ENCODE measurements at regions not wholly inside any gene's neighbourhood (a gene's known extent, or its start where the extent isn't known, plus 50 kb on each side); places are given as distances from the start of the nearest gene placed in this dataset.

- intact Hi-C loops (cut with DNase I) = no loop called here
- DNase-seq = peak in 1 of 10 donors; percentile 53
Measured at GRCh38 chr2:163306647-163307046, 429.2 kb downstream of the FIGN start.

GRCh38 chr2:163302141-163302540, 433.7 kb downstream of the FIGN start:
- DNase-seq = no peak
- intact Hi-C loops (cut with DNase I) = no loop called here

GRCh38 chr2:163291790-163292189, 444.0 kb downstream of the FIGN start:
- intact Hi-C loops (cut with DNase I) = no loop called here
- DNase-seq = no peak

GRCh38 chr2:163281717-163282116, 443.1 kb upstream of the KCNH7 start:
- DNase-seq = no peak
- intact Hi-C loops (cut with DNase I) = no loop called here

DNA sequence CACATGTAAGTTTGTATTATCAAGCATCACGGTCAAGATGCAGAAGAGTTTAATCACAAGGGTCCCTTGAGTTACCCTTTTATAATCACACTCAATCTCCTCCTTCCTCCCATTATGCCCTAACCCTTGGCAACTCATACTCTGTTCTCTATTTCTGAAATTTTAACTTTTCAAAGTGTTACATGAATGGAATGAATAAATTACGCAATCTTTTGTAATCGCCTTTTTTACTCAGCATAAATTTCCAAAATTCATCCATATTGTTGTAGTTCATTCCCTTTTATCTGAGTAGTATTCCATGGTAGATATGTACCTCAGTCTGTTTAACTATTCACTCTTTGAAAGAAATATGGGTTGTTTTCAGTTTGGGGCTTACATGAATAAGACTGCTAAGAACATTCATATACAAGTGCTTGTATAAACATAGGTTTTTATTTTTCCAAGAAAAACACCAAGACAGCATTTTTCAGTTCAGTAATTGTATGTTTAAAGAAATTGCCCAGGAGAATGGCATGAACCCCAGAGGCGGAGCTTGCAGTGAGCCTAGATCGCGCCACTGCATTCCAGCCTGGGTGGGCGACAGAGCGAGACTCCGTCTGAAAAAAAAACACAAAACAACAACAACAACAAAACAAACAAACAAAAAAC, 430.9 kb upstream of the KCNH7 start:
- DNase-seq = no peak
- intact Hi-C loops (cut with DNase I) = no loop called here

- intact Hi-C loops (cut with DNase I) = no loop called here
- no peak for DNase-seq
Measured at GRCh38 chr2:163266772-163267171, 428.2 kb upstream of the KCNH7 start.

- intact Hi-C loops (cut with DNase I) = no loop called here
- no peak for DNase-seq
Measured at GRCh38 chr2:163265562-163265961, 427.0 kb upstream of the KCNH7 start.

- intact Hi-C loops (cut with DNase I) = no loop called here
- DNase-seq = no peak
Measured at GRCh38 chr2:163264341-163264740, 425.8 kb upstream of the KCNH7 start.

GRCh38 chr2:163259489-163259888, 420.9 kb upstream of the KCNH7 start:
- DNase-seq = no peak
- intact Hi-C loops (cut with DNase I) = no loop called here

GRCh38 chr2:163255086-163255485, 416.5 kb upstream of the KCNH7 start:
- intact Hi-C loops (cut with DNase I) = no loop called here
- DNase-seq = no peak

DNA sequence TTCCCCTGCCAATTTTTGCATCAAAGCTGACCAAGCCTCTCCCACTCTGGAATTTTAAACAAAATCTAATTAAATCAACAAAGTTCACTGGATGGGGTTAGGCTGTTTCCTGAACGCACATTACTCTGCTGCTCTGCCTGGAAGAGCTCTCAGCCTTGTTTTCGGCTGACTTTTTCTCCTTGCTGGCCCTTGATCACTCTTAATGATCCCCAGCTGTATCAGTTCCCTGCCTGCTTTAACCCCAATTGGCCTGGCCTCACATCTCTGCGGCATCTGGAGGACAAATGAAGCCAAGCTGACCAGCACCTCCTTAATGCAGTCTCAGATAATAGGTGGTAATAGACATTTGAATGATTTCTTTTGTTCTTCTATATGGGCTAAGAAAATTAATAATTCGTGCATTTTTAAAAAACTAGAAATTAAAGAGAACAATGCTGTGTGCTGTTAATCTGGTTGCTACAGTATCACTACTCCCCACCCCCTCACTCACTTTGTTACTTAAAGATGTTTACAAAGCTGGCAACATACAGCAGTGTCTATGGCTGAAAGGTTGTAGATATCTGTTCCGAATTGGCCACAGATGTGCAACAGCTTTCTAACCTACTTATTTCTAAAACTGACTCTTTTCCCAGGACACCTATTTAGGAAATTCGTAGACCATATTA, 415.2 kb upstream of the KCNH7 start:
- intact Hi-C loops (cut with DNase I) = no loop called here
- DNase-seq = no peak

- intact Hi-C loops (cut with DNase I) = no loop called here
- no peak for DNase-seq
Measured at GRCh38 chr2:163252199-163252598, 413.6 kb upstream of the KCNH7 start.

- no peak for DNase-seq
- intact Hi-C loops (cut with DNase I) = no loop called here
Measured at GRCh38 chr2:163248376-163249253, 410.0 kb upstream of the KCNH7 start.

- no peak for DNase-seq
- intact Hi-C loops (cut with DNase I) = no loop called here
Measured at GRCh38 chr2:163247847-163248220, 409.3 kb upstream of the KCNH7 start.

- intact Hi-C loops (cut with DNase I) = no loop called here
- DNase-seq = no peak
Measured at GRCh38 chr2:163247156-163247846, 408.7 kb upstream of the KCNH7 start.

DNA sequence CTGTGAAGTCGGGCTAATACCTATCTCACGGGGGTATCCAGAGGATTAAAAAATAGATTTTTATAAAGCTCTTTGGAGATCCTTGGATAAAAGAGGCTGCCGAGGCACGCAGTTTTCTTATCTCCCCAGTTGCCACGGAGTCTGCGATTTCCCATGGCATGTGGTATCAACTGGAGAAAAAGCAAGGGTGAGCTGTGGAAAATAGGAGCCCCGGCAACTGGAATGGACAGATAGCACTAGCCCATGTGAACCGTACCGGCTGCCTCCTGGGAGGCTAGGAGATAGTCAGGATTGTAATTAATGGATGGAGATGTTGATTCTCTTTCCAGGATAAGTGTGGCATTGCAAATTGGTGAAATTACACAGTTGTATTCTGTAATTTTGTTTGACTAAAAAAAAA, 407.6 kb upstream of the KCNH7 start:
- intact Hi-C loops (cut with DNase I) = no loop called here
- DNase-seq = no peak

- no peak for DNase-seq
- intact Hi-C loops (cut with DNase I) = no loop called here
Measured at GRCh38 chr2:163236553-163236952, 398.0 kb upstream of the KCNH7 start.

GRCh38 chr2:163231666-163232065, 393.1 kb upstream of the KCNH7 start:
- intact Hi-C loops (cut with DNase I) = no loop called here
- DNase-seq = no peak

- no peak for DNase-seq
- intact Hi-C loops (cut with DNase I) = no loop called here
Measured at GRCh38 chr2:163213661-163214081, 375.1 kb upstream of the KCNH7 start.

GRCh38 chr2:163210430-163210918, 371.9 kb upstream of the KCNH7 start:
- no peak for DNase-seq
- intact Hi-C loops (cut with DNase I) = no loop called here

All from posterior cingulate gyrus (tissue), 11 donors.